ENCODE measurements at regions not wholly inside any gene's neighbourhood (a gene's known extent, or its start where the extent isn't known, plus 50 kb on each side); places are given as distances from the start of the nearest gene placed in this dataset.

DNA sequence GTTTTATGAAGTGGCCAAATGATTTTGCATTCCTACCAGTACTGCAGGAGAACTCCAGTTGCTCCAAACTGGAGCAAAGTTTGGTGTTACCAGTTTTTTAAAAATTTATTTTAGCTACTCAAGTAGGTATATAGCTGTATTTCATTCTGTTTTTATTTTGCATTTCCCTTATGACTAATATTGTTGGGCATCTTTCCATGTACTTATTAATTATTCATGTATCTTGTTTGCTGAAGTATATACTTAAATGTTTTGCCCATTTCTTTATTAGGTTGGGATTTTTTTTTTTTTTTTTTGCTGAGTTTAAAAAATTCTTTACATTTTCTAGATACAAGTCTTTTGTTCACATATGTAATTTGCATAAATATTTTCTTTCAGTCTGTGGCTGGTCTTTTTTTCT, 386.6 kb upstream of the DAB2 start:
- Histone ChIP-seq H3K9ac (ENCODE audit: low read depth in 1 of 2, low read length in 2 of 2) (no peak overlapping the region), H3K4me3 (ENCODE audit: low read depth in 1 of 2, low read length in 2 of 2) (no peak overlapping the region), H3K27me3 (ENCODE audit: control insufficient read depth in 1 of 2, insufficient read depth in 2 of 2, low read length in 2 of 2) (no peaks in the 10 kb centered on the region), H3K27ac (ENCODE audit: low read depth, low read length) (no peak overlapping the region), H3K36me3 (ENCODE audit: control insufficient read depth in 1 of 2, insufficient read depth in 2 of 2, low read length in 2 of 2) (no peaks in the 10 kb centered on the region), H3K4me1 (ENCODE audit: control insufficient read depth in 1 of 2, insufficient read depth in 2 of 2, low read length in 2 of 2) (no peaks in the 10 kb centered on the region), H3K9me3 (ENCODE audit: control insufficient read depth in 1 of 2, low read length in 2 of 2) (no peaks in the 10 kb centered on the region)

DNA sequence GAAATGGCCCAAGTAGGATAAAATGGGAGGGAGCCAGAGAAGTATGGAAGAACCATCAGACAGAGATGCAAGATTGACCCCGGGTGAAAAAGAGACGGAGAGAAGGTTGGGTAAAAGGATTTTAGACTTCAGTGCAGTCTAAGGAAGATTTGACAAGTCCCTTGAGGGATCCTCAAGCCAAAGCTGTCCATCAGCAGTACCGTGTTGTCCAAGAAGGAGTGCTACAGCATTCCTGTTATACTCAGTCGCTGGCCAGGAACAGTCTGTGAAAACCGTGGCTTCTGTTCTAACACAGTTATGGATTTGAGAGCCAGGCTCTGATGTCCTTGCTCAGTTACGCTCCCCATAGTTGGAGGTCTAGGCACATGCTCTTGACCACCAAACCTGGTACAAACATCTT, 383.9 kb upstream of the DAB2 start:
- Histone ChIP-seq H3K36me3 (ENCODE audit: control insufficient read depth in 1 of 2, insufficient read depth in 2 of 2, low read length in 2 of 2) (no peaks in the 10 kb centered on the region), H3K4me1 (ENCODE audit: control insufficient read depth in 1 of 2, insufficient read depth in 2 of 2, low read length in 2 of 2) (no peaks in the 10 kb centered on the region), H3K27ac (ENCODE audit: low read depth, low read length) (no peak overlapping the region), H3K9me3 (ENCODE audit: control insufficient read depth in 1 of 2, low read length in 2 of 2) (no peaks in the 10 kb centered on the region), H3K9ac (ENCODE audit: low read depth in 1 of 2, low read length in 2 of 2) (no peak overlapping the region), H3K27me3 (ENCODE audit: control insufficient read depth in 1 of 2, insufficient read depth in 2 of 2, low read length in 2 of 2) (no peaks in the 10 kb centered on the region), H3K4me3 (ENCODE audit: low read depth in 1 of 2, low read length in 2 of 2) (no peak overlapping the region)

DNA sequence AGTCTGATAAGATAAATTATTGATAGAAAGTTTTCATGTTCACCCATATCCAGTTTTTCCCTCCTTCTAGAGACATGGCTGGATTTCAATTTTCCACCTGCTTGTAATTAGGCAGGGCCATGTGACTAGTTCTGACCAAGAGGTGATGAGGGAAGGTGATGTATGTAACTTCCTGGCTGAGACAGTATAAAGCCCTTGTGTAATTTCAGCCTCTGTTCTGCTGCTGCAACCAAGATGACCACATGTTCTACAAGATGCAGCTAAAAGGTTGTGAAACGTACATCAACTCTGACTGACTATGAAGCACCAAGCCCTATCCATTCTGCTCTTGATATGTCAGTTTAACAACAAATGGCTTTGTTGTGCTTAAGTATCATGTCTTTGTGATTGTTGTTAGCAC, 376.5 kb upstream of the DAB2 start:
- Histone ChIP-seq H3K27ac (ENCODE audit: low read depth, low read length) (no peak overlapping the region), H3K4me3 (ENCODE audit: low read depth in 1 of 2, low read length in 2 of 2) (no peak overlapping the region), H3K9me3 (ENCODE audit: control insufficient read depth in 1 of 2, low read length in 2 of 2) (no peaks in the 10 kb centered on the region), H3K9ac (ENCODE audit: low read depth in 1 of 2, low read length in 2 of 2) (no peak overlapping the region), H3K4me1 (ENCODE audit: control insufficient read depth in 1 of 2, insufficient read depth in 2 of 2, low read length in 2 of 2) (no peaks in the 10 kb centered on the region), H3K27me3 (ENCODE audit: control insufficient read depth in 1 of 2, insufficient read depth in 2 of 2, low read length in 2 of 2) (no peaks in the 10 kb centered on the region), H3K36me3 (ENCODE audit: control insufficient read depth in 1 of 2, insufficient read depth in 2 of 2, low read length in 2 of 2) (no peaks in the 10 kb centered on the region)

DNA sequence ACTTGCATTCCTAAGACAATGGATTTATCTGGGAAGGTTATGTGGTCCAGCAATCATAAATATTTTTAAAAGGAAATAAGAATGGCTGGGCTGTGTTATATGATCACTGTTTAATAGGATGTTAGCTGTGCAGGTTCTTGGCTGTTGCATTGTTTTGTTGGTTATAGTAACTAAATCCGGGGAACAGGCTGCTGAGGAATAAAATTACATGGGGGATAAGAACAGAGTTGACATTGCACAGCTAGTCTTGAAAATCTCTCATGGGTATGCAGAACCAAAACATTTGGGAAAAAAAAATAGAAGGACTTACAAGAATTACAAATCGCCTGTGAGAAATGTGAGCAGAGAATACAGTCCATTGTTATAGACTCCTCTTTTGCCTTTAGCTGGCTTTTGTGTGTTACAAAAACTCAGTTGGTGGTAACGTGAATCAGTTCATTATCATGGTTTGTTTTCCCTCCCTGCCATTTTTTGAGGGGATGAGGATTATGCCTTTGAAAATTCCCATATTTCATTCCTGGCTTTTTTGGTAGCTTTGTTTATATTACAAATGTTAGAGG, 375.3 kb upstream of the DAB2 start:
- H3K27ac ChIP-seq (ENCODE audit: low read depth, low read length) = no peak overlapping the region
- no peaks in the 10 kb centered on the region for H3K27me3 ChIP-seq (ENCODE audit: control insufficient read depth in 1 of 2, insufficient read depth in 2 of 2, low read length in 2 of 2)
- H3K9ac ChIP-seq (ENCODE audit: low read depth in 1 of 2, low read length in 2 of 2) = no peak overlapping the region
- H3K4me3 ChIP-seq (ENCODE audit: low read depth in 1 of 2, low read length in 2 of 2) = no peak overlapping the region
- no peaks in the 10 kb centered on the region for H3K4me1 ChIP-seq (ENCODE audit: control insufficient read depth in 1 of 2, insufficient read depth in 2 of 2, low read length in 2 of 2)
- H3K9me3 ChIP-seq (ENCODE audit: control insufficient read depth in 1 of 2, low read length in 2 of 2) = no peaks in the 10 kb centered on the region
- H3K36me3 ChIP-seq (ENCODE audit: control insufficient read depth in 1 of 2, insufficient read depth in 2 of 2, low read length in 2 of 2) = no peaks in the 10 kb centered on the region

DNA sequence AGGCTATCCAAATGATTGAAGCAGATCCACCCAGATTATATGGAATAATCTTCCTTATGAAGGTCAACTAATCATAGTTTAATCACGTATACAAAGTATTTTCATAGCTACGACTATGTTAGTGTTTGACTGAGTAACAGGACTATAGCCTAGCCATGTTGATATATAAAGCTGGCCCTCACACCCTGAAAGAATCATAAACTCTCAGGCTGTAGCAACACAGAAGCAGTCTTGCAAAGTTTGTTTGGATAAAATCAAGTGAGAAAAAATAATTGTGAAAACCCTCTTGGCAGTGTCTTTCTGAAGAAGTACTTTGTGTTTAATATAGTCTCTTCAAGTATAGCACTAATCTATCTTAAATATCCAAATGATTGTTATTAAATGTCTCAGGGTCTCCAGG, 374.5 kb upstream of the DAB2 start:
- Histone ChIP-seq H3K4me3 (ENCODE audit: low read depth in 1 of 2, low read length in 2 of 2) (no peak overlapping the region), H3K9ac (ENCODE audit: low read depth in 1 of 2, low read length in 2 of 2) (no peak overlapping the region), H3K36me3 (ENCODE audit: control insufficient read depth in 1 of 2, insufficient read depth in 2 of 2, low read length in 2 of 2) (no peaks in the 10 kb centered on the region), H3K4me1 (ENCODE audit: control insufficient read depth in 1 of 2, insufficient read depth in 2 of 2, low read length in 2 of 2) (no peaks in the 10 kb centered on the region), H3K27ac (ENCODE audit: low read depth, low read length) (no peak overlapping the region), H3K27me3 (ENCODE audit: control insufficient read depth in 1 of 2, insufficient read depth in 2 of 2, low read length in 2 of 2) (no peaks in the 10 kb centered on the region), H3K9me3 (ENCODE audit: control insufficient read depth in 1 of 2, low read length in 2 of 2) (no peaks in the 10 kb centered on the region)

DNA sequence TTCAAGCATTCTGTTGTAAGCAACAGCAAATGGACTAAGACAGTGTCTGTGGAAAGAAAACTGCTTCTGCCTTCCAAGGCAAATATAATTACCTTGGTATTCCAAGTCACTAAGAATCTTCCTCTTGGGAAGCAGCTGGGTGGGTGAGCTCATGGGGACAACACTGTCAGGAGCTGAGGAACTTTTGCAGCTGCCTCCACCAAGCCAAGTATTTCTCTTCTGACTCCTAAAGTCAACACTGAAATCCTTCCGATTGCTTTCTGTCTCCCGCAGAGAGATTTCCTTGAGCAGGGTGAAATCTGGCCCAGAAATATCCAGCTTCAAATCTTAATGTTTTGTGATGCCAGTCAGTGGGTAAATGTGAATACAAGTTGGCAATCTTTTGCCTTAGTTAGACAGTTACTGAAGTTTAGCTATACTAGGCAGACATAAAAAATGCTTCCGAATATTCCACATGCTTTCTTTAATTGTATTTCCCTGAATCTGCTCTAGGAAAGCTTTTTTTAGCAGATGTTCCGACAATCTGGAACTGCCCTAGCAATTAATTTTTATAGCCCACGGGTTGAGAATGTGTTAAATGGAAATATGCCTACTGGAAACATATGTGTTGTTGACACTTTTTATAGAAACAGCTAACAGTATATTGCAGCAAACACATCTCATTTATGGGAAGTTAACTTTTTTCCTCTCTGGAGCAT, 369.9 kb upstream of the DAB2 start:
- Histone ChIP-seq H3K27ac (ENCODE audit: low read depth, low read length) (no peak overlapping the region), H3K9ac (ENCODE audit: low read depth in 1 of 2, low read length in 2 of 2) (no peak overlapping the region), H3K4me3 (ENCODE audit: low read depth in 1 of 2, low read length in 2 of 2) (no peak overlapping the region), H3K36me3 (ENCODE audit: control insufficient read depth in 1 of 2, insufficient read depth in 2 of 2, low read length in 2 of 2) (no peaks in the 10 kb centered on the region), H3K4me1 (ENCODE audit: control insufficient read depth in 1 of 2, insufficient read depth in 2 of 2, low read length in 2 of 2) (no peaks in the 10 kb centered on the region), H3K27me3 (ENCODE audit: control insufficient read depth in 1 of 2, insufficient read depth in 2 of 2, low read length in 2 of 2) (no peaks in the 10 kb centered on the region), H3K9me3 (ENCODE audit: control insufficient read depth in 1 of 2, low read length in 2 of 2) (no peaks in the 10 kb centered on the region)

DNA sequence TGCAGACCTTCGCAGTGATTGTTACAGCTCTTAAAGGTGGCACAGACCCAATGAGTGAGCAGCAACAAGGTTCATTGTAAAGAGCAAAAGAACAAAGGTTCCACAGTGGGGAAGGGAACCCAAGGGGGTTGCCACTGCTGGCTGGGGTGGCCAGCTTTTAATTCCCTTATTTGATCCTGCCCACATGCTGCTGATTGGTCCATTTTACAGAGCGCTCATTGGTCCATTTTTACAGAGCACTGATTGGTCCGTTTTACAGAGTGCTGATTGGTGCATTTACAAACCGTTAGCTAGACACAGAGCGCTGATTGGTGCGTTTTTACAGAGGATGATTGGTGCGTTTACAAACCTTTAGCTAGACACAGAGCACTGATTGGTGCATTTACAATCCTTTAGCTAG, 360.6 kb upstream of the DAB2 start:
- H3K27me3 ChIP-seq (ENCODE audit: control insufficient read depth in 1 of 2, insufficient read depth in 2 of 2, low read length in 2 of 2) = no peaks in the 10 kb centered on the region
- H3K4me1 ChIP-seq (ENCODE audit: control insufficient read depth in 1 of 2, insufficient read depth in 2 of 2, low read length in 2 of 2) = no peaks in the 10 kb centered on the region
- H3K36me3 ChIP-seq (ENCODE audit: control insufficient read depth in 1 of 2, insufficient read depth in 2 of 2, low read length in 2 of 2) = no peaks in the 10 kb centered on the region
- no peaks in the 10 kb centered on the region for H3K9me3 ChIP-seq (ENCODE audit: control insufficient read depth in 1 of 2, low read length in 2 of 2)
- no peak overlapping the region for H3K9ac ChIP-seq (ENCODE audit: low read depth in 1 of 2, low read length in 2 of 2)
- H3K27ac ChIP-seq (ENCODE audit: low read depth, low read length) = no peak overlapping the region
- no peak overlapping the region for H3K4me3 ChIP-seq (ENCODE audit: low read depth in 1 of 2, low read length in 2 of 2)

DNA sequence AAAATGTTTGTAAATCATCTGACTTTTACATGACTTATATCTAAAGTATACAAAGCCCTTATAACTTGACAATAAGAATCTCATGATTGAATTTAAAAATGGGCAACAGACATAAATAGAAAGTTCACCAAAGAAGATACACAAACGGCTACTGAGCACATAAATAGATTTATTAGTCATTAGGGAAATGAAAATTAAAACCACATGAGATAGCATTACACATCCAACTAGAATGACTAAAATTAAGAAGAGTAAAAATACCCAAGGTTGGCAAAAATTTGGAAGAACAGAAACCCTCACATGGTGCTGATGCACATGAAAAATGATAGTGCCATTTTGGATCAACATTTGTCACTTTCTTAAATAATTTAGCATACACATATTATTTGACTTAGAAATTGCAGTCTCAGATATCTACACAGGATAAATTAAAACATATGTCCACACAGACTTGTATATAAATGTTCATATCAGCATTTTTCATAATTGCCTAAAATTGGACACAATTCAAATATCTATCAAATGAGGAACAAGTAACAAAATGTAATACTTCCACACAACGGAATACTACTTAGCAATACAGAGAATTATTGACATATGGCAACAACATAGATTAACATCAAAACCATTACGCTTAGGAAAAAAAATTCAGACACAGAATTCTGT, 359.1 kb upstream of the DAB2 start:
- H3K4me1 ChIP-seq (ENCODE audit: control insufficient read depth in 1 of 2, insufficient read depth in 2 of 2, low read length in 2 of 2) = no peaks in the 10 kb centered on the region
- H3K9me3 ChIP-seq (ENCODE audit: control insufficient read depth in 1 of 2, low read length in 2 of 2) = no peaks in the 10 kb centered on the region
- no peak overlapping the region for H3K27ac ChIP-seq (ENCODE audit: low read depth, low read length)
- no peak overlapping the region for H3K9ac ChIP-seq (ENCODE audit: low read depth in 1 of 2, low read length in 2 of 2)
- H3K4me3 ChIP-seq (ENCODE audit: low read depth in 1 of 2, low read length in 2 of 2) = no peak overlapping the region
- H3K36me3 ChIP-seq (ENCODE audit: control insufficient read depth in 1 of 2, insufficient read depth in 2 of 2, low read length in 2 of 2) = no peaks in the 10 kb centered on the region
- no peaks in the 10 kb centered on the region for H3K27me3 ChIP-seq (ENCODE audit: control insufficient read depth in 1 of 2, insufficient read depth in 2 of 2, low read length in 2 of 2)

DNA sequence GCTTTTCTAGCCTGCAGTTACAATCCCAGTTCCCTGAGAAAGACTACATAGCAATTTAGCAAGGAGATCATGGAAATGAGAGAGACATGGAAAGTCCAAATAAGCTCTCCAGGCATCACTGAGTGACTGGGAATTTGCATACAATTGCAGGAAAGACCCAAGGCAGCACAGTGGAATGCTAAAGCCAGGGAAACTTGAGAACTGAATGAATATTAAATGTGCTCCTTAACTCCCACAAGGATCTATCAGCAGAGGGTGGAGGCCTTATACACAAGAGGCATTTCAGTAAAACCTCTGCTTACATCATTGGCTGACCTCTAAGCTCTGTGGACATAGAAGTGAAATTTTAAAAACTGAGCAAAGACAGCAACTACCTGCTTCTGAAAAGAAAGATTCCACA, 355.6 kb upstream of the DAB2 start:
- H3K4me3 ChIP-seq (ENCODE audit: low read depth in 1 of 2, low read length in 2 of 2) = no peak overlapping the region
- H3K27me3 ChIP-seq (ENCODE audit: control insufficient read depth in 1 of 2, insufficient read depth in 2 of 2, low read length in 2 of 2) = no peaks in the 10 kb centered on the region
- no peaks in the 10 kb centered on the region for H3K4me1 ChIP-seq (ENCODE audit: control insufficient read depth in 1 of 2, insufficient read depth in 2 of 2, low read length in 2 of 2)
- no peaks in the 10 kb centered on the region for H3K9me3 ChIP-seq (ENCODE audit: control insufficient read depth in 1 of 2, low read length in 2 of 2)
- H3K9ac ChIP-seq (ENCODE audit: low read depth in 1 of 2, low read length in 2 of 2) = no peak overlapping the region
- H3K36me3 ChIP-seq (ENCODE audit: control insufficient read depth in 1 of 2, insufficient read depth in 2 of 2, low read length in 2 of 2) = no peaks in the 10 kb centered on the region
- H3K27ac ChIP-seq (ENCODE audit: low read depth, low read length) = no peak overlapping the region

DNA sequence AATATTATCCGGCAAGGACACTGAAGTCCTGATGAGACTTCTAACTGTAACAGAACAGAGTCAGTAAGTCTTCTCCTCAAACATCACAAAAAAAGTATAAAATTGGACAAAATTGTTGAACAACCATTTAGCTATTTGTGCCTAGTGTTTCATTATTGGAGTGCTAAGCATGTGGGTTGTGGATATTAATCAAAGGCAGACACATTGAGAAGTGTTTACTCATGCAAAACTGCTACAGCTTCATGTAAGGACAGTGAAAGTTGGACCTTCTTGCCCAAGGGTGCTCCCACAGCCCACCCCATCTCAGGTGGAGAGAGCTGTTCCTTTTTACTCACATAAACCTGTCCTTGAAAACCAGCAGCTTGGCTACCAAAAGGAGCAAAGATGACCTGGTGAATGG, 355.1 kb upstream of the DAB2 start:
- no peaks in the 10 kb centered on the region for H3K36me3 ChIP-seq (ENCODE audit: control insufficient read depth in 1 of 2, insufficient read depth in 2 of 2, low read length in 2 of 2)
- no peak overlapping the region for H3K27ac ChIP-seq (ENCODE audit: low read depth, low read length)
- no peak overlapping the region for H3K4me3 ChIP-seq (ENCODE audit: low read depth in 1 of 2, low read length in 2 of 2)
- no peaks in the 10 kb centered on the region for H3K9me3 ChIP-seq (ENCODE audit: control insufficient read depth in 1 of 2, low read length in 2 of 2)
- H3K4me1 ChIP-seq (ENCODE audit: control insufficient read depth in 1 of 2, insufficient read depth in 2 of 2, low read length in 2 of 2) = no peaks in the 10 kb centered on the region
- no peak overlapping the region for H3K9ac ChIP-seq (ENCODE audit: low read depth in 1 of 2, low read length in 2 of 2)
- no peaks in the 10 kb centered on the region for H3K27me3 ChIP-seq (ENCODE audit: control insufficient read depth in 1 of 2, insufficient read depth in 2 of 2, low read length in 2 of 2)
